ENCODE measurements at regions not wholly inside any gene's neighbourhood (a gene's known extent, or its start where the extent isn't known, plus 50 kb on each side); places are given as distances from the start of the nearest gene placed in this dataset.

DNA sequence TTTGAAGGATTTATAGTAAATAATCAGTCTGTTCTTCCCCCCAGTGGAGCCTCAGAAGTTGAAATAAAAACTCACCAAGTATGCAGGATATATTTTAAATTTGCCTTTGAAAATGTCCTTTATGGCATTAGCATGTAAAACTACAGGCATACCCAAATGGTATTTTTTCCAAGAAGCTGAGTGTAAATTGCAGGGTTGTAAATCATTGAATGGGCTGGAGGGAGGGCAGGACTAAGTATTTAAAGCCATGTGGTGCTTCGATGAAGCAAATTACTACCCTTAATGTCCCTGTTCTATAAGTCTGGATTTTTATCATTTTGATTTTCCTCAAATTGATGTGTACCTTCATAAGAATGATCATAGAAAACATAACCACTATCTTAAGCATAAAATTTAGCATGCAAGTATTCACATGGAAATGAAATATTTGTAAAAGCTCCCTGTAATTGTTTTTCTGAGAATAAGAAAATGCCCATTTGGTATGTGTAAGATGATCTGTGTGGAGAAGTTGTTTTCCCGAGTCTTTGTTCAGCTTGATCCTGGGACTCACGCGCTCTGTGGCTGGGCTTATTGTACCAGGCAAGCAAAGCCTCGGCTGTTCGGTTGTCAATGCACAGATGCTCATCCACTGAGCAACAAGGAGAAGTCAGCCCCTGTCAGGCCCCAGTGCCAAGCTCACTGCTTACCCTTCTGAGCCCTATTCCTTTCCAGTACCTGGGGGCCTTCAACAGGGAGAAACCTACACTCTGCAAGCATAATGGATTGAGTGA, 66.7 kb downstream of the CD164 start:
- no peak for DNase-seq

DNA sequence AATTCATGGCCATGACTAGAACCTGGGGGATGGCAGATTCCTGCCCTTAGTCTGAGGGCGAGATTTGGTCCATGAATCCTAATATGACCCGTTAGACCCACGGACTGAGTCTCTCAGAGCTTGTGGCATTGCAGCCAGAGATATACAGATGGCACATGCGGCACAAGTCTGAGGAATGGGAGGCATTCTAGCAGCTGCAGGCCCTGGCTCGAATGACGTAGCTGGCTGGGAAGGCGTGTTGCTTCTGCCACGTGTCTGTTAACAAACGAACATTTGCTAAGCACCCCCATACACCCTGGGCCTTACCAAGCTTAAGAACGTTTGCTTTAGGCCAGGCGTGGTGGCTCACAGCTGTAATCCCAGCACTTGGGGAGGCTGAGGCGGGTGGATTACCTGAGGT, 68.0 kb downstream of the CD164 start:
- DNase-seq, result no peak

DNA sequence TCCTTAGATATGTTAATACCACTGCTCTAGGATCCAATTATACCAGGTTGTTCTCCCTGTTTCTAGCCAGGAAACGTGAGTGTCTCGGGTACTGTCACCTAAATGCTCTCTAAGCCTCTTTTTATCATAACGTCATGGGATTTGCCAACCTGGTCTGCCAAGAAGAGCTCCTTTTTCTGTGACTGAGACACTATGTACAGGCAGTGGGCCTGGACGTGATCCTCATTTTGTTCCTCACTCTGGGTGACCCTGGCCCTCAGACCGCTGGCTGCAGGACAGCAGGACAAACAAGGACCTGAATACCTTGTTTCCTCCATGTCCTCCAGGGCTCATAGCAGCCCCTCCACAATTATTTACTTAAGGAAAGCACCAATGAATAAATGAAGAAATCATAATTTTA, 69.1 kb downstream of the CD164 start:
- DNase-seq, result no peak

DNA sequence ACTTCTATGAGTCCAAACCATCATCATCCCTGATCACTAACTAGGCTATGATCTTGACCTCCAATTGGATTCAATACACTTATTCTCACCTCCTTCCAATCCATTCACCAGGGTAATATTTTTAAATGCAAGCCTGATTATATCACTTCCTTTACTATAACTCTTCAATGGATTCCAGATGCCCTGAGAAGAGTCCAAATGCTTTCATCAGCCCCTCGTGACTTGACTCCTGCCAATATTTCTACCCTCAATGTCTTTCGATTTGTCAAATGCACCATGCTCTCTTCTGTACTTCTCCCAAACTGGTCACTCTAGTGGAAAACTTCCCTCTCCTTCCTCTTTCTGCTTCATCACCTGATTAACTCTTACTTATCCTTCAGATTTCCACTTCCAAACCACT, 70.8 kb downstream of the CD164 start:
- DNase-seq, result no peak

DNA sequence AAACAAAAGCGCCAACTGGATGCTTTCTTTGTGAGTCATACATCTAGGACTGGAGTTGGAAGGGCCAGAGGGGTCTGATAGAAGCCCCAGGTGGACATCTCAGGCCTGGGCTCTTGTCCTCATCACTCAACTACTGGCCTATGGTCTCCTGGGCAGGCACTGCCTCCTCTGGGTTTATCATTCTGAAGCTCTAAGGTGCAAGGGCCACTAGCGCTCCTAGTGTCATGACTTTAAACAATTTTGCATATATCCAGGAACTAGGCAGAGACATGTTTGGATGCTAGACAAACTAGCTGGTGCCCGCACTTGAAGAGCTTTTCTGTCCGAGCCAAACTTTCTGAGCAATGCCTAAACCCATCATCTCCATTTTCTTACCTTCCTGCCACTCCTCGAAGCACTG, 72.3 kb downstream of the CD164 start:
- DNase-seq, result no peak

DNA sequence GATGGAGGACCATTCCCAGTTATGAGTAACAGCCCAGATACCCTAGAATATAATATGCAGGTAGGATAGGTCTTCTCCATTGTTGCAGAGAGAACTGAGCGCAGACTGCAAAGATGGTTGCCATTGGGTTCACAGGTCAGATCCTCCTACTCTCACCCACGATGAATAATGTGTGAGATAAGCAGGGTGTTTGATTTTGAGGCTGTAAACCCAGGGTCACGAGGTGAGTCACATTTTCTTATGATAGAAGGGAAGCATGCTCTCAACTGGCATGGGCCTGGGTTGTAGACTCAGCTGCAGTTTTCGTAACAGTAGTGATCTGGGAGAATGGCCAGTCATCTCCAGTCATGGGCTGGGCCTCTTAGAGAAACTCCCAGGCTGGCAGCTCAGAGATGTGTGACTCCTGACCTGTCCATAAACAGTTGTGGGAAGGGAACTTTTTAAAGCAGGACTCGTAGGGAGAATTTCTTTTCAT, 74.2 kb downstream of the CD164 start:
- no peak for DNase-seq

DNA sequence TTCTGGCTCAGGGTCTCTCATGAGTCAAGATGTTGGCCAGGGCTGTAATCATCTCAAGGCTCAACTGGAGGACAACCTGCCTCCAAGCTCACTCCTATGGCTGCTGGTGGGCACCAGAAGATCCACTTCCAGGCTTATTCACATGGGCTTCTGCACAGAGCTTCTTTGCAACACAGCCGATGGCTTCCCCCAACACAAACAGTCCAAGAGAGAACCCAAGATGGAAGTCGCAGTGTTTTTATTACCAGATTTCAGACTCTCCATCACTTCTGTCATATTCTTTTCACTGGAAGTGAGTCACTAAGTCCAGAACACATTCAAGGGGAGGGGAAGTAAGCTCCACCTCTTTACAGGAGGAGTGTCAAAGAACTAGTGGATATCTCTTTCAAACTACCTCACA, 75.5 kb downstream of the CD164 start:
- no peak for DNase-seq

DNA sequence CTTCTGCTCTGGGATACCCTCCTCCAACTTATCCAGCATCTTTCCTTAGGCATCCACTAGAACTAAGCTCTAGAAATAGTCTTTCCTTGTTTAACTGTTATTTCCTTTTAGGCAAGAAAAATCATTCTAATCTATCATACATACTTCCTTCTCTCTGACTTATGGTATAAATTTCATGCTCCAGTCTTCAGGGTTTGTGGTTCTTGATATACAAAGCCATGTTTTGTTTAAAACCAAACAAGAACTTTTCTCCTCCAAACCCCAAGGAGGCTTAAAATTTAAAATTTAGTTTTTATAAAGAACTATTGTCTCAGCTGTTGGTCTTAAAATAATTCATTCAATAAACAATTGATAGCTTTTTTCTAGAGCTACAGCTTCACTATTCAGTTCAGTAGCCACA, 77.2 kb downstream of the CD164 start:
- DNase-seq, result no peak

DNA sequence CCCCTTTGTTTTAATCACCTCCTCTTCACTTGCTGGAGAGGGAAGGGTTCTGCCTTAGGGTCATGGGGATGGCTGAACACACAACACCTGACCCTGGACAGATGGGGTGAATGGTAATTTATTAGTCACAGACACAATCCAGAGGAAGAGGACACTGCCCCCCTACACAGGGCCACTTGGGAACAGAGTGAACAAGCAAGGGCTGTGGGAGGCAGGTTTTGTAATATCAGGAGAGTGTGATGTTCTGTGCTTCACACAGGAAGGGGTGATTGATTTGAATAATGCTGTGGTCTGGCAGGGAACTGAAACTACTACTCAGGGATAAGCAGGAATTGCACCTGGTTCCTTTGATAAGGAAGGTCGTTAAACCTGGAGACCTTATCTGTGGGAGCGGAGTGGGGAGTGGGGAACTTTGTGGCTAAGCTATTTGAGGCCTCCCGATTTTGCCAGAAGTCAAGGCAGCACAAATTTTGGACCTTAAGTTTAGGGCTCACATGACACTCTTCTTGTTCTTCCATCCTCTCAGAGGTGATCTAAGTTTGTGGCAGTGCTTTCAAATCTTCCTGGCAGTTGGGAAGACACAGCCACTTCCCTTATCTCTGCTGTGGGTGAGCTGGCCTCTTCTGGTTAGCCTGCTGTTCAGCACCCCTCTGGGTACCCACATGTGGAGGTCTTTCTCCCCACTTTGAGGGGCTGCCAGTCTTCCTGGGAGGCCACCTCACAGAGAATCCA, 77.8 kb downstream of the CD164 start:
- DNase-seq, result no peak

DNA sequence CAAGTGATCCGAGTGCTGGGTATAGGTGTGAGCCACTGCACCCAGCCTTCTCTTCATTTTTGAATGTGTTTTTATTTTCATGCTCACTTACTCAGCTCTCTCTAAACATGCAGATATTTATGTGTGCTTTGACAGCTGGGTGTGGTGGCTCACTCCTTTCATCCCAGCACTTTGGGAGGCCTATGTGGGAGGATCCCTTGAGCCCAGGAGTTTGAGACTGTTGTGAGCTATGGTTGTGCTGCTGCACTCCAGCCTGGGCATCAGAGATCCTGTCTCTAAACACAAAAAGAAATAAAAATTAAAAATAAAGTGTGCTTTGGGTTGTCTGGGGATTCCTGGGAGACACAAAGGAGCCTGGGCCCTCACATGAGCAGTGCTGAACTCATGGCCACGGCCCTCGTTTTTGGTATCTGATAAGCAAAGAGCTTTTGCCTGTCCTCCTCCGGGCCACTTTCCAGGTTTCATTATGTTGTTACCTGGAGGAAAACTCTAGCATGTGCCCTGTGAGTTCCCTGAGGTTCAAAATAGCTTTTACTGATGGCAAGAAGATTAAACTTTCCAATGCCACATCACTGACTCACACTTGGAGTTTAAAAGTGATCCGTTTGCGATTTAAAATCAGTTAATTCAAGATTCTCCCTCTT, 78.5 kb downstream of the CD164 start:
- no peak for DNase-seq

DNA sequence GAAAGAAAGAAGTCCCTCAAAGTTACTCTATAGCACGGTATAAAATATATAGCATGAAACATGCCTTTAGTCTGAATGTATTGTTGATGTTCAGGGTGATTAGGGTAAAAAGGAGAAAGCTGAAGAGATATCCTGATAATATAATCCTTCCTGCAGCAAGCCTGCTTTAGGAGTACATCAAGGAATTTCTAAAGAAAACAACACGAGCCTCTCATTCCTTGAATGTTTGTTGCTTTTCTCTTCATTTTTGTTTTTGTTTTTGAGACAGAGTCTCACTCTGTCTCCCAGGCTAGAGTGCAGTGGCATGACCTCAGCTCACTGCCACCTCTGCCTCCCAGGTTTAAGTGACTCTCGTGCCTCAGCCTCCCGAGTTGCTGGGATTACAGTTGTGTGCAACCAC, 79.1 kb downstream of the CD164 start:
- no peak for DNase-seq

DNA sequence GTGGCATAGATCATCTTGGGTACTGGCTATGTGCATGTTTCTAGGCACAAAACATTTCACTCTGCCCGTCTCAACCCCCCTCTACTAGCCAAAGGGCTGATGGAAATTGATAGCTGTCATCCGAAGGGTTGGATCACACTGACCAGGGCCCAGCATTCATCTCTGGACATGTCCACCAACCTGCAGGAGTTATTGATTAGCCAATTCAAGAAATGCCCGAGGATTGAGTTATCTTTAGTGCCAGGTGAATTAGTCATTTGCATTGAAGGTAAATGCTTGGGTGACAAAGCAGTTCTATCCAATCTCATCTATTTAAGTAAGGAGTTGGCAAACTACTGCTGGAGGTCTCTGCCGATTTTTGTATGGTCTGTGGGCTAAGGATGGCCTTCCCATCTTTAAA, 80.1 kb downstream of the CD164 start:
- no peak for DNase-seq

DNA sequence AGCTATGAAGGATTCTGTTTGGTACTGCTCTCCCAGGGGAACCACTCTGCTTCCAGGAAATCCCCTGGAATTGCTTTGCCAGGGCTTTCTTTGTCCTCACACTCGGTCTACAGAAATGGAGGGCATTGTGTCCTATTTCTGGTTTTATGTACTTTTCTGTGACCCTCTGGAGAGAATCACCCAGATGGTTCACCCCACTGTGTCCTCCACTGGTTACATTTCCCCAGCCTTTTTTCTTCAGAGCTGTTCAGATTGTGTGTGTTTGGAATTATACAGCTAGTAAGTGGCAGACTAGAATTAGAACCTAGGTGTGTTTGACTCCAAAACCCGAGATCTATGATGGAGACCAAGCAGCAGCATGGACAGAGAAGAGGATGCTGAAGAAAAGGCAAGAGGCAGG, 80.8 kb downstream of the CD164 start:
- DNase-seq, result peak; percentile 11

DNA sequence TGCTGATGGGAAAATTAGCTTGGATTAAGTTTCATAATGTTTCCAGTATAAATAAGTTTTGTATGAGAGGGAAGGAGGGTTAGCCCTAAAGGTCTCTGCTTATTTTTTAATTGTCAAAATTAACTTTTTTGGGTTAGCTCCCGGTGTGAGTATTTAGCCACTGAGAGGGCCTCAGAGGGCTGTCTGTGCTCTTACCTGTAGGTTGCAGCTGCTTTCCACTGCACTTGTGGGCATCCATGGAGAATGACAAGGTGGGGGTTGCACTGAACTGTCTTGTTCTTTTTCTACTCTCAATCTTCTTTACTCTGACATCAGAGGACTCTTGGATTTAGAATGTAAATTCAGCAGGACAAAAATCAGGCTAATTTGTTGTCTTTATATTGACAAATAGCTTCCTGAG, 81.4 kb downstream of the CD164 start:
- peak; percentile 10 for DNase-seq

DNA sequence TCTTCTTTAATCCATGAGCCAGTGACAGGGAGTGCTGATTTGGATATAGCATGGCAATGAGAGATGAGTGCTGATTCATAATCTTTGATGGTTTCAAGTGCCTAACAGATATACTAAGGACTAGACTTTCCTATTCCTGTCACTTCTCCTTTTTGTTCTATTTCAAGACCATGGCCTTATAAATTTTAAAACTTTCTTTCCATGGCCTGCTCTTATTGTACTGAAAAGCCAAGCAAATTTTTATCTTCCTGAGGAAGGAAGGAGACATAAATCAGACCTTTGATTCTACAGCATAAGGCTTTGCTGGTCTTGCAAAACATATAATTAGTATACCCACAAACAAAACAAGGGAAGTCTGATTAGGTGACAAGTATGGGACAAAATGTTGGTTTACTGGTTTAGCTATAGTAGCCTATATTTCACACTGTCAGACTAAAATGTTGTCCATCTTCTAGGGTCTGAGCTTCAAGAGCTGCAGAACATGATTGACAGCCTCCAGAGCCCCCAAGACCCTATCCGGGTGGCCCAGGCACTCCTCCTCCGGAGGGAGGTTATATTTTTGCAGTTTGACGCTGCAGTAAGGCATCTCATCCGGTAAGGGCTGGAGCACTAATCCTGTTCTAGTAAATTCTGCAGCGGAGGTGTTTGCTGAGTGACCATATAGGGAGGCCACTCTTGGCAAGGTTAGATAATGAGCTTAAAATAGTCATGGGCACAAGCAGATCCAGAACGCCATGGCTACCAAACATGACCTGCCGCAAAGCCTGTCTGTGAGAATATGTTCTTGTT, 82.3 kb downstream of the CD164 start:
- DNase-seq, result no peak

DNA sequence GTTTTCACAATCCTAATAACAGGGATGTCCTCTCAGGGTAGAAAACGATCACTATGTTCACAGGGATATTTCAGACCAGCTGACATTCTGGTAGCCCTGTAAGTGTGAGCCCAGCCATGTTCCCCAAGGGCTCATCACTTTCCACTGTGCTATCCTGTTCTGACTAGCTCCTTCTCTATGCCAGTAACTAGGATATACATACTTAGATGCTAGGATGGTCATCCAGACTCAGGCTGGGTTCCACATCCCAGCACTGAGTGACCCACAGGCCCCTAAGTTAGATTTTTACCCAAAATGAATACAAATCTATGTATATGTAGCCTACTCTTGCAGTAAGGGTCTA, 83.0 kb downstream of the CD164 start:
- no peak for DNase-seq

DNA sequence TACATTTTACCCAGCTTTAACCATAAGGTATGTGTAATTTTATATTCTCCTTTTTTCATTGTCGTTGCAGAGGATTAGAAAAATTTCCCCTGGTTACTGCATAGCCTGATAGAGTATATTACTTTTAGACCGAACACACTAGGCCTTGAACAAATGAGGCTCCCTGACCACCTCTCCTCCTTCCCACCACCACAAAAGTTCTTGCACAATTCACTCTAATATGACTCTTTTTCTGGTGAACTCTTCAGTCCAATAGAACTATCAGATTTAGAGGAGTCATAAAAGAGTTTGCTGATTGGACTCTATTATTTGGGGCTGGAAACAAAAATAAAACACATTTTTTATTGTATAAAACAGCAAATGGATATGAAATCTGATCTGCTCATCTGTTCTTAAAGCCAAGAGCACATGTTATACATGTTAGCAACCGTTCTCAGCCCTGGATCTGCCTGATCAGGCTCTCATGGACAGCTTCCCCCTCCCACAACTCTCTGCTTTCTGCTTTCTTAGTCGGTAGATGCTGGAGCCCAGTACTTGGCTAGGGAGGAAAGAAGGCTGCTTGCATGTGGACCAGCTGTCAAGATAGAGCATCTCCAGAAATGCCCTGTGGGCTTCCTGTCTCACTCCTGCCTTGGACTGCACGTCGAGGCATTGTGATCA, 83.5 kb downstream of the CD164 start:
- DNase-seq, result no peak

DNA sequence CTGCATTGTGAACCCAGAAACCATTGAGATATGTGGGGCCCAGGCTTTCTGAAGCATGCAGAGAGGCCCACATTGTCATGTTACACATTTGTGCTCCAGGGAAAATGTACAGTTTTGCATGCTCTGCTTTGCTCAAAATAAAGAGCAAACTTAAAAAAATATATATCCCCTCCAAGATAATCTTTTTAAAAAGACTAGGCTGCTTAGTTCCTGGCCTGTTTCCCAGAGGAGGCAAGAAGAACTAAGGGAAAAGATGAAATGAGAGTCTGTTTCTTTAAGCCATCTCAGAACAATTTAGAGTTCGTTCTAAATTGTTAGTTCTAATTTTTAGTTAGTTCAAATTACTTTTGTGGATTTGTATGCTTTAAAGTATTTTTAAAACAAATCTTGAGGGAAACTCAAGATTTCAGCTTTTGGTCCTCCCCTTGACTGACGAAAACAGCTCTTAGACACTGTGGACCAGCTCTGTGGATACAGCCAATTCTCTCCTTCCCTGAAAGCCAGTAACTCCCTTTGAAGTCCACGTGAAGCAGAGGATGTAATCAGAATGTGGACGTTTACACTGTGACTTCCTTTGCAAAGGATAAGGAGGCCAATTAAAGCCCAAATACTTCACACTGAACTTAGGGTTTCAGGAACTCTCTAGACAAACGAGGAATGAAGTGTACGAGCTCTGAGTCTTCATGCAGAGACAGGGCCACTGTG, 84.7 kb downstream of the CD164 start:
- no peak for DNase-seq

DNA sequence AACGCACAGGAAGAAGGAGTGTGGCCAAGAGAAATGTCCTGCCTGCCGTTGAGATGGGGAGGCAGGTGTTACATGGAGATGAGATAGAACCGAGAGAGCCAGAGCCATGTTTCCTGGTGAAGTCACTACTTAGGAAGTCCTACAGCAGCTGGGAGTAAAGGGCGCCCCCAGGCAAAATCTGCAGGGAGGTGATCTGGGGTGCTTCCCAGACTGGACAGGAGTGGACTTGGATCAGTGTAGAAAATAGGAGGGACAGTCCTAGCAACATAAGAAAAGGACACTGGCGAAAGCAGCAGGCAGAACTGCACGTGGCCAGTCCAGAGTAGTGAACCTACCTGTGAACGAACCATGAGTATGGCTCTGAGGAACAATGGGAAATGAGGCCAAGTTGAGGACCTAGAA, 85.3 kb downstream of the CD164 start:
- DNase-seq, result peak; percentile 67

DNA sequence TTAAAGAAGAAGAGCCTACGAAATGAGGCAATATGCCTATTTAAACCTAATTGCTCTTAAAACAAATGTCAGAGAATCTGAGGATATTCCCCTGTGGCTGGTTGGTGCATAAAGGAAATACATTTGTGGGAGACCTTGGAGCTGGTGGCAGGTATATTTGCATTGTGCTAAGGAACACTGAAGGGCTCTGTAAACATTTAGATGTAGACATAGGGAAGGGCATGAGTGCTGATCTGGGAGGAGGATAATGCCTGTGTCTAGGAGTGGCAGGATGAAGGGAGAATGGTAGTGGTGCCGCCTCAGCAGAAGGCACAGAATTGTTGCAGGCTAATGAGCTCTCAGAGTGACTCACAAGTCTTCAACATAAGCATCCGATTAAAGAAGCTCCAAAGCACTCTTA, 85.8 kb downstream of the CD164 start:
- peak; percentile 85 for DNase-seq

DNA sequence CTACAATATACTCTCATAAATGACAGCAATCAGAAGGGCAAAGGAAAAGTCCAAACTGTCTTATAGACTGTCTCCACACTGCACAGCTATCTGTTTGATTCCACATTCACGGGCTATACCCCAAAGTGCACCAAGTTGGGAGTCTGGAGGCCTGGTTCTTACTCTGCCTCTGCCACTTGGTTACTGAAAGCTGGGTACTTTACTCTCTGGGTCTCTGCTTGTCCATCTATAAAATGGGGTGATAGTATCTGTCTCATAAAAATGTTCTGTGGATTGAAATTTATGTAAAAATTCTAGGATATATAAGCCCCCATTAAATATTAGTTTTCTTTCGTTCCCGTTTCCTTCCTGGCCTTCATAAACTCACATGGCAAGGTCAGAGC, 86.5 kb downstream of the CD164 start:
- DNase-seq, result no peak

DNA sequence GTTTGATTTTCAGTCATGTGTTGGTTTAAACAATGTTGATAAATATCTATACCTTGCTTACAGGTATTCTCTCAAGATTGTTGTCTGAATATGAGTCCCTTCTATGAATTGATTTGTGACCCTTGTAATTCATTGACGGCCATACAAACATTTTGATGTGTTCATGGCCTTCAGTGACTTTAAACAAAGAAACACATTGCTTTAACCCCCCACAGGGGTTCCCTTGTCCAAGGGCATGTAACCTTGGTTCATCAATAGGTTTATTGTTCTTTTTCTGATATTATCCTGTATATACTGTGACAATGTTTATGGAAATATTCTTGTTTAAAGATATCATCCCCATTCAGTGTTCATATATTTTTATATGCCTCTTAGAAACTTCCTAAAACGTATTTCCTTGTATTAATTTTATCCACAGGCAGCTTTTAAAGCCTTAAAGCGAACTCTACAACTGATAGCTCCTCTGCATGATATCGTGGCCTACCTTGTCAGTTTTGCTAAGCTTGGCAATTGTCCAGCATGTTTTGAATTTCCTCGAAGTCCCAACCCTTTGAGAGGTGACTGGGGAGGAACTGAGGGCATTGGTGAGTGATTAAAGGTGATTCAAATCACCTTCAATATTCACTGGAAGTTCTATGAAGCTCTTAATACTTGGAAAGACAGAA, 87.0 kb downstream of the CD164 start:
- peak; percentile 32 for DNase-seq
